NCI-H446 treated with DMSO at 0.1 percent for 48 hours (cell line): ENCODE measurements at regions not wholly inside any gene's neighbourhood (a gene's known extent, or its start where the extent isn't known, plus 50 kb on each side); places are given as distances from the start of the nearest gene placed in this dataset.

Experiments used
- DNase-seq: peaks from one replicate; lab custom pipeline; 2025; lab: John Stamatoyannopoulos, UW

DNA sequence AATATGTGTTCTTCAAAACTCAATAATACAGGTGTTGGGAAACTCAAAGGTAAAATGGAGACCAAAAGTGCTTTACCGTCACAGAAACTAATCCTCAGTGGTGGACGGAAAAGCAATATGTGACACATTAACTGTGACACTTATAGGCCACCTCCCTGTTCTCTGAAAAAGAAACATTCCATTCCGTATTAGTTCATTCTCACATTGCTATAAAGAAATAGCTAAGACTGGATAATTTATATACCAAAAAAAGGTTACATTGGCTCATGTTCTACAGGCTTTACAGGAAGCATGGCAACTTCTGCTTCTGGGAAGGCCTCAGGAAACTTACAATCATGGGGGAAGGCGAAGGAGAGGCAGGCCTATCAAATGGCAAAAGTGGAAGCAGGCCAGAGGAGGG is 435.3 kb upstream of the HTR2A start:
- no peak for DNase-seq

DNA sequence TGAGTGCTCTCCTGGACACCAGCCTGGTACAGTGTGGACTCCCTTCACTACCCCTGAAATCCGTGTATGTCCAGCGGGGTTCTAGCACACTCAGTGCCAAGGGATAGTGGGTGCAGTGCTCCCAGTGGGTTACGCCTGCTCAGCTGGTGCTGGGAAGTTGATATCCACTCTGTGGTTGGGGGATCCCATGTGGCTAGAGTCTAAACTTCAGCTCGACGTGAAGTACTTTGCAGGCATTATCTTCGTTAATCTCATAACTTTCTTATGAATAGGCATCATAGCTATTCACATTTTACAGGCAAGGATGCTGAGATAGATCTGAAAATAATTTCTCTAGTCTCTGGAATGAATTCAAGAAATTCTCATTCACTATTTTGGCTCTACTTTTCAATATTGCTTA is 433.2 kb upstream of the HTR2A start:
- no peak for DNase-seq

DNA sequence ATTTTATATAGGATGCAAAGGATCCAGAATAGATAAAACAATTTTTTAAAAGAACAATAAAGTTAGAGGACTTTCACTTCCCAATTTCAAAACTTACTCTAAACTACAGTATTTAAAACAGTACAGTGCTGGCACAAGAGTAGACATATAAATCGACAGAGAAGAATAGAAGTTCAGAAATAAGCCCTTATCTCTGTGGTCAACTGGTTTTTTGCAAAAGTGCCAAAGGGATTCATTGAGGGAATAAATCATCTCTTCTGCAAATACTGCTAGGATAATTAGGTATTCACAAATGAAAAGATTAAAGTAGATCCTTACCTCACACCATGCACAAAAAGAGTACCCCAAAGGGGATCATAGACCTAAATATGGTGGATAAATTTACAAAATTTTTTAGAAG is 431.0 kb upstream of the HTR2A start:
- DNase-seq: no peak

DNA sequence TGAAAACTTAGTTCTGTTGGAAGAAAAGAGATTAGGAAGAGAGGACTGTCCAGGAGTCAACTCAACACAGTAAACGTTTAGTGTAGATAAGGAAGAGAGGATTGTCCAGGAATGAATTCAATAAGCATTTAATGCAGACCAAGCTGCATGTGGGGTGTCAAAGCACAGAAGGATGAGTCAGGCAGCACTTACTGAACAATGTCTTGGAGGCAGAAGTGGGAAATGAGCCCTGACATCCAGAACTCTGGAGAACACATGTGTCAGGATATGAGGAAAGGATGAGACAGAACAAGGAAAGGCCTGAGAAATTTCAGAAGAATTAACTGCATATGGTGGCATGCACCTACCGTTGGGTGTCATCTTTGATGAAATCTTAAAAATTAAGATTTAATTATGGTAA is 429.2 kb upstream of the HTR2A start:
- no peak for DNase-seq

DNA sequence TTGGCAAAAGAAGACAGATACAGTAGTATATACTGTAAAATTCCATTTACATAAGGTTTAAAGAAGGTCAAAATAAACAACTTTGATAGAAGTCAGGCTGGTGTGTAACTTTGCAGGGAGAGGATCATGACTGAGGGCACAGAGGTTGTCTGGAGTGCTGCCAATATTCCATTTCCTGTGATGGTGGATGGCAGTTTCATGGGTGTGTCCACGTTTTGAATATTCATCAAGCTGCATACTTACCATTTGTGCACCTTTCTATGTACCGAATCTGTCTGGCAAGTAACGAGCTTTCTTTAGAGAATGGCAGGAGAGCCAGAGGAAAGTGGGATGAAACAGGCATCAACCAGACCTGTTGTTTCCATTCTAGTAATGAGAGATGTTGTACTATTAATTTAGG is 420.5 kb upstream of the HTR2A start:
- DNase-seq: no peak

DNA sequence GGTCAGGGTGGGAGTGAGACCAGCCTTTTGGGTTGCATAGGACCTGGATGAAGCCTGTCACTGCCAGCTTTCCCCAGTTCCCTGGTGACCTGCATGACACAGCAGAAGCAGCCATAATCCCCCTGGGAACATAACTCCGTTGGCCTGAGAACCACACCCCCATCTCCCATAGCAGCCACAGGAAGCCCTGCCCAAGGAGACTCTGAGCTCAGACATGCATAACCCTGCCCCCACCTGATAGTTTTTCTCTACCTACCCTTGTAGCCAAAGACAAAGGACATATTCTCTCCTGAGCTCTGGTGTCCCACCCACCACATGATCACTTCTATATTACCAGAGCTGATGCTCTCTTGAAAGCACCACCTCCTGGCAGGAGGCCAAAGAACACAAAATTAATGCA is 413.5 kb upstream of the HTR2A start:
- no peak for DNase-seq

DNA sequence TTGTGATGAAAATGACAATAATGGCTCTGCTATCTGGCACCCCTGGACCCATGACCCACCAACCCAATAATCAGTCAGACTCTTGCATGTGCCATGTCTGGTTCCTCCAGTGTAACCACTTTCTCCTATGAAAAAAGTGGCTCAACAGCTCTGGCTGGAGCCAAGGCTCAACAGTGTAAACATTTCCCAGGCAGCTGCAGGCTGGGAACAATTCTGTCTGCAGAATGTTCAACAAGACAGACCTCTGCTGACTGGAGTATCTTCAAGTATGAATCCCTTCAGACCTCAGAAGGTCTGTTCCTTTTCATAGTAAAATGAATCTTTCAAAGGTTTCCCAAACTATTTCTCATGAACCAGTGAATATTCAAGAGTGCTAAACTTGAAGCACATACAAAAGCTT is 410.1 kb upstream of the HTR2A start:
- DNase-seq: no peak

DNA sequence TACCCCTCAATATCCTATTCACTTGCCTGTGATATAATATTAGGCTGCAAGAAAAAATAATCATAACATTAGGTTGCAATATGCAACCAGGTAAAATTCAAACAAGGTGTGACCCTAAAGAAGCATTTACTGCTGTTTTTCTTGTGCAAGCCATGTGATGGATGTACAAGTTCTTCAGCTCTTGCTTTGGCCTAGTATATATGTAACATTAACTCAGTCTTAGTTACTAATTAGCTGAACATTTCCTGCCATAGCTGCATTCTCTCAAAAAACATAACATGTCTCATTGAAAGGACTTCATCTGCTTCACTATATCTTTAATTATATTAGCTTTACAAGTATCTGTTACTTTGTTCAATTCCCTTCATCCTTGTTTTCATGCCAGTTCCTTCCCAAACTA is 406.8 kb upstream of the HTR2A start:
- no peak for DNase-seq

DNA sequence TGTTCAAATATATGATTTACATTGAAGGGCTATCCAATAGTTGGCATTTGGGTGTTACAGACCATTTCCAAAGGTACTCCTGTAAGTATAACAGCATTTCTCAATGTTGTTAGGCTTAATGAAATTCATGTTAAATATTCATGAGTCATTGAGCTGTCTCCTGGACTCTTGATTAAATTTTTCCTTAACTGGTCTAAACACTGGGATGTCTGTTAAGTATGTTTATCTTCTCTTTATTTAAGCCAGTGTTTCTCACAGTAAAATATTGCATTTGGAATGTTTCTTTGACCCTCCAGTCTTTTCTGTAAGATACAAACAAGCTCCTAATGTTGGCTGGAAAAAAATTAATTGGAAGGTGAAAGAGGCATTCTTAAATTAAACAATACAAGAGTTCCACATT is 402.5 kb upstream of the HTR2A start:
- DNase-seq: no peak

DNA sequence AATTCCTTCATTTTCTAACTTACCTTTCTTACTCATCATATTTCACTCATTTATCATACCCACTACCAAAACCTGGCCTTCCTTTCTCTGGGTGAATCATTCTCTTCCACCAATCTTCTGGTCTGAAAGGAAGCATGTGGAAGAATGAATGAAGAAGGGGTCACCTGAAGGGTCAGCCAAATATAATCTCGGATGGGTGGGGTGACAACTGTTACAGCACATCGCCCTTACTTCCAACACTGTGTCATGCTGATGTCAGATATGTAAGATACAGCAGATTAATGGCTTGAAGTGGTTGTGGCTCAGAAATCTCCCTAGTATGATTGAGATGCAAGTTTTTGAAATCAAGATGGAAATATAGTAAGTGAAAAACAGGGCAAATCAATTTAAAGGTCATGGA is 401.7 kb upstream of the HTR2A start:
- no peak for DNase-seq

DNA sequence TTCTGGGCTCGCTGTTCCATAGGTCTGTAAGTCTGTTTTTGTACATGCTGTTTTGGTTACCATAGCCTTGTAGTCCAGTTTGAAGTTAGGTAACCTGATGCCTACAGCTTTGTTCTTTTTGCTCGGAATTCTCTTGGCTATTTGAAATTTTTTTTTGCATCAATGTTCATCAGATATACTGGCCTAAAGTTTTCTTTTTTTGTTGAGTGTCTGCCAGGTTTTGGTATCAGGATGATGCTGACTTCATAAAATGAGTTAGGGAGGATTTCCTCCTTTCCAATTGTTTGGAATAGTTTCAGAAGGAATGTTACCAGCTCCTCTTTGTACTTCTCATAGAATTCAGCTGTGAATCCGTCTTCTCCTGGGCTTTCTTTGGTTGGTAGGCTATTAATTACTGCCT is 397.8 kb upstream of the HTR2A start:
- no peak for DNase-seq

DNA sequence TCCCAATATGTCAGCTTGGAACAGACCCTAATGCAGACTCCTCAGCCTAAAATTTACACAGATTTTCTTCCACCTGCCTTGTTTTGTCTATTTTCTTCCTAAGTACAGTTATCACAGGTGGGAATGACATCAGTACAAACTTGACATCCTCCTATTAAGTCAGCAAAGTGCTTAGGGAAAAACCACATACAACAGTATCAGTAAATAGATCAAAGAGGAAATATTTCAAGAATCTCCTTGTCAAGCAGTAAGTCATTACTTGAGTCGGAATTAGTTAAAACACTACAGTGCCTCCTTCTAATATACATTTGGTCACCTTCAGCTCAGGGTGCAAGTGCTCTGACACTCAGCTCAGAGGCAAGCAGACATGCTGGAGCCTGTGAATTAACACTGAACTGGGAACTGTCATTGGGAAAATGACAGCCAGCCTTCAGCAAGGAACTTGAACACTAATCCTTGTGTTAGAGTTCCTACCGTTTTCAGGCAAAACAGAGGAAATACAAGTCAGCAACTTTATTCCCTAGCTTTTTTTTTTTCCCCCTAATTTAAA is 394.3 kb upstream of the HTR2A start:
- DNase-seq: no peak

DNA sequence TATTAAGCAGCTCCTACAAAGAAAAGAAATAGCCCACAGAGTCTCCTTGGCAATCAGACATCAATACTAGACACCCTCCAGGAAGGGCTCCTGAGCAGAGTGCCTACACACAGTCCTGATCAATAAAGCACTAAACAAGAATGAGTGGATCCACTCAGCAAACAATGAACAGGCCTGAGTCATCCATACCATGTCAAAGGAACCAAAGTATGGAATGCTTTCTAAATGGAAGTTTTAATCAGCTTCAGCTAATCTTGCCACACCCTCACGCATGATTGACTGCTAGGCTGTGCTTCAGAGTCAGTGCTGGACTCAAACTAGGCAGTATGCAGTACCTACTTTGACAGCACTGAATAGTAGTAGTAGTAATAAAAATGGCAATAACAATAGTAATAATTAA is 392.7 kb upstream of the HTR2A start:
- DNase-seq: no peak

DNA sequence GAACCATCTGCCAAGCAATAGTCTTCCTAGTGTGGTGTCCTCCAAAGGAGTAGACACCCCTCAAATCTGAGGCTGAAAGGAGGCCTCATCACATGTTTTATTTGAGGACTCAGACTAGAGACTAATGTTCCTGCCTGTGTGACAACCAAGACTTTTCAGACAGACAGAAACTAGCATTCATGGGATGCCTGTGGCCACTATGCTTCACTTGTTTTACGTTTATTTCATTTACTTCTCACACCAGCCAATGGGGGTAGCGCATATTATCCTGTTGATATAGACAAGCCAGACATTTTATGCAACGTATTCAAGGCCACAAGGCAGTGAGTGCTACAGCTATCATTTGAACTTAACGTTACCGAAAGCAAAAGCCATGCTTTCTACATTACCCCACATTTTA is 391.7 kb upstream of the HTR2A start:
- DNase-seq: no peak

DNA sequence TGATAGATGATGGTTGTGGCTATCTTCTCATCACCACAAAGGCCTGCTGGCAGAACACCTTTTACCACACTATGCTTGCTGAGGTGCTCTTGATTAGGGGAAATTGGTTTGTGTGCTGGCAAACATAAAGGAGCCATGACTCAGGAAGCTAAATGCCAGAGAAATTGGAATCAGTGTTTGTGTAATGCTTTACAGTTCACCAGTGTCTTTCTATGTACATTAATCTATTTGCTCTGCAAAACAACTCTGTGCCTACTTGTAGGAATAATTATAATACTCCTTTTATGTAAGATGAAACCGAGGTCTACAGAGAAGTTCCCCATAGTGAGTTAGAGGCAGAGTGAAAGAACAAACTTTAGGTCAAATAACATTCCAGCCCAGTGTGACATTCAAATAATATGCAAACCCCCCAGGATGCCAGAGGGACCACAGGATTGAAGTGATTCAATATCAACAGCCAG is 390.5 kb upstream of the HTR2A start:
- DNase-seq: no peak

DNA sequence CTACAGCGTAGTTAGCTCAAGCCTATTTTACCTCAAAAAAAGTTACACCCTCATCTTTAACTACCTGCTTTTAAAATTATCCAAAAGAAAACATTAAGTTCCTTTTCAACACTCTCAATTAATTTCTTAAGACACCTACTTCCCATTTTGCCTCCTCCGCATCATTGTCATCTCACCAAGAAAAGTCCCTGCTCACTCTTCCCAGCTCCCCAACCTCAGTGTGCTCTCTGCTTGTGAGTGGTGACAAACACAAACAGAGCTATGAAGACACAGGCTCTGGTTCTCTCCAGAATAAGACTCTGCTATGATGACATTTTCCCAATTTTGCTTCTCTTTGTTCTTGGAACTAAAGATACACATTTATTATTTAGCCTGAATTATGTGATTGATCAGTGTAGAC is 385.1 kb upstream of the HTR2A start:
- DNase-seq: no peak

DNA sequence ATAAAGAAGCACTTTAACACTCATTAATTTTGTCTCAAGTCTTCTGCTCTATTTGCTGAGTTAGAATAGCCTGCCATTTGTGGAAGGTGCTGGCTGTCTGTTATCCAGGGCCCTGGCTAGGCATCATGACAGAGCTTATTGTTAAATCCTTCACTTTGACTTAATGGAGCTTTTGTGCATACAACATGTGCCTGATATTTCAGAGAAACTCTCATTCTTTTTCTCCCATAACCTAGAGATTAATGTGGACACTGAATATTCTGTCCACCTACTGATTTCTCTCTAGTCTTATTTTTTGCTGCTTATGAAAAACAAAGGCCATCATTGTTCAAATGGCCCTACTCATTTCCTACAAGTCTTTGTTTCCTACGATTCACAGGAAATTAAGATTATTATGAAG is 383.1 kb upstream of the HTR2A start:
- DNase-seq: no peak

DNA sequence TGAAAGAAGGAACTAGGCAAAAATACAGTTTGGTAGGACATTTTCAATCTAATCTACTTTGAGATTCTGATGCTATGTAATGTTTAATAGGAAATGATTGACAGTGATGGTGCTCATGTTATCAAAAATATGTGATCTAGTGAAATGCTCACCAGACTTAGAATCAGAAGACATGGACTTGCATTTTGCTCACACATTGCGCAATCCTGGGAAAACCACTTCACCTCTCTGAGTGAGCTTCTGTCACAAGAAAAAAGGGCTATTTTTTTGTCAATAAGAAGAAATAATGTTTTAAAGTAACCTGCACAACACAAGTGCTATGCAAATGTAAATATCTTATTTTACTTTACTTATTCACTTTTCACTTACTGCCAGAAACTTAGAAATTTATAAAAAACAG is 380.9 kb upstream of the HTR2A start:
- no peak for DNase-seq

DNA sequence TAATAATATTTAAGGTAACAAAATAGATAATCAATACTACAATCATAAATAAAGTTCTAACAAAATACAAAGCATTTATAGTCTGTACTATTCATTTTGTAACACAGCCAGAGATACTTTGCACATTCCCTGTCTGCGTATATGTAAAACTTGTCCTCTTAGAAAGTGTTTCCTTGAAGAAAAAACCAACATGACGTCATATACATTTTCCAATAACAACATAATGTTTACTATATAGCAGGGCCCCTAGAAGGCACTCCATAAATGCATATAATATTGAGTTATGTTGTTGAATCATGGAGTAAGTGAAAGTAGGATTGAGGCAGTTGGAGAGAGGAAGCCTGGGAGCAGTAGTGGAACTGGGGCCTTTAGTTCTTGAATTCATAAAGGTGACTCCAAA is 371.4 kb upstream of the HTR2A start:
- DNase-seq: no peak

DNA sequence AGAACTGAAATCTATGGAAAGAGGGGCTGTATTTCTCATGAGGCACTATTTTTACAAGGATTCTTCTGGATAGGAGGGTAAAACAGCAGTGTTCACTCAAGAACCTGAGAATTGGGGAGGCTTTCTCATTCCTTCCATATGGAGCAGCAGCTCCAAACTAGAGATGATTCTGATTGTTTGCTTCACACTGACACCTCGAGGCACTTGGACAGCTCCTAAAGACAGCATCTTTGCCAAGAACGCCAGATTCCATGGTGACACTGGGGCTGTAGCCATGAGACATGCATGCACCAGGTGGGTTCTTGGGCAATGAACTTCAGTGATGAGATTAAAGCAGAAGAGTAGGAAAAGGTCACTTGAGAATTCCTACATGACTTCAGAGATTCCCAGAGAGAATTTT is 361.5 kb upstream of the HTR2A start:
- DNase-seq: no peak

DNA sequence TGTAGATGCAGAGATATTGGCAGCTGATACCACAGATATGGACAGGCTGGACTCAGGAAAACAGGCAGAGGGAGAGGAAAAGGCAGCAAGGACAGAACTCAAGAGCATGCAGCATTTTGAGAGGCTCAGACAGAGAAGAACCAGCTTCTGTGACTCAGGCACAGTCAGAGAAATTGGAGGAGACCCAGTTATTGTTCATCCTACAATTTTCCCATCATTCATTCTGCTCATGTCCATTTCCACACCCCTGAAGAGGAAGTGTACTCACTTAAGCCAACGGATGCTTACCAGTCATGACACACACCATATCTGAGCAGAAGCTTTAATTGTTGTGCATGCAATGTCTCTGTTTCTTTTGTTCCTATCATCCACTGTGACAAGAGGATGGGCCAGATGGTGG is 359.8 kb upstream of the HTR2A start:
- no peak for DNase-seq

DNA sequence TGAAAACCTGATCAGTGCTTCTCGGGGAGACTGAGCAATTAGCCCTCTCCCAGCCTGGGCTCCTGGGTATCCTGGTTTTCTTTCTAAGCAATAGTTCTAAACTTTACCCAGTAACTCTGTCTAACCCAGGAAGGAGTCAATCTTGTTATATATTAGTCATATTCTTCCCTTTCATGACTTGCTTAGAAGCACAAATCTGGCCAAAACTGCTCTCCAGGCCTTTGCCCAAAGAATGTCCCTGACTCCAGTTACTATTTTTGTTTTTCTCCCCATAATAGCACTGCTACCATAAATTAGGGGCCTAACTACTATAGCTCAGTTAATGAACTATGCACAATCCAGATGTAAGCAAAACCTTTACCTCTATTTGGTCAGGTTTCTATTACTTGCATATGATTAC is 355.8 kb upstream of the HTR2A start:
- DNase-seq: no peak

DNA sequence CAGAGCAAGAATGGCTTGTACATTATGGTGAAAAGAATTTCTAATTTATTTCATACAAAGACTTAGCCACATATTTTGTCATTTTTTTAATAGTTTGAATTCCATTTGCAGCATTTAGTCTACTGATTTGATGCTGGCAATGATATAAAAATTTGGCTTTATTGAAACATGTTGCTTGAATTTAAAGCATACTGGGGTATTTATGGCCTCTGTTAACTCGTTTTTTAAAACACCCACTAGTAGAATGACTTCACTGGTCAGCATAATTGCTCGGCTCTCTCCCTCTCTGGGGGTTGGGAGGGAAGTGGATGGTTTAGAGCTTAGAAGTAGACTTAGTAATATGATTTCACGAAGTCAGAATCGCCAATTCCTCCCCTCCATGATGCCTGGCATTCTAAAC is 354.9 kb upstream of the HTR2A start:
- DNase-seq: no peak

DNA sequence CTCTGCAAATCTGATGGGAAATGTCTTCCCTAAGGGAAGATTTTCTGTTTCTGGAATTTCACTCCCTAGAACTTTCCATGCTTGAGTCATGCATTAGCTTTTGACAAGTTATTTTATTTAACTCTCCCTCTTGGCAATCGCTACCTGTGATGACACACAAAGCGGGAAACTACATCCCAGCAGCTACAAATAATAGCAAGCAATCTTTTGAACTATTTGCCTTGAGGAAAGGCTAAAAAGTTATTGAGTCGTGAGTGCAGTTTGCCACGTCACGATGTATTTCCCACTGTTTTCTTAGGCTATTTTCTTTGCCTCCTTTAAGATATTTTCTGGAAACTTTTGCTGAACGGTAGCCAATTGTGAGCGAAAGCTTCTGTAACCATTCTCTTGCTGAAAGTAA is 353.3 kb upstream of the HTR2A start:
- no peak for DNase-seq

DNA sequence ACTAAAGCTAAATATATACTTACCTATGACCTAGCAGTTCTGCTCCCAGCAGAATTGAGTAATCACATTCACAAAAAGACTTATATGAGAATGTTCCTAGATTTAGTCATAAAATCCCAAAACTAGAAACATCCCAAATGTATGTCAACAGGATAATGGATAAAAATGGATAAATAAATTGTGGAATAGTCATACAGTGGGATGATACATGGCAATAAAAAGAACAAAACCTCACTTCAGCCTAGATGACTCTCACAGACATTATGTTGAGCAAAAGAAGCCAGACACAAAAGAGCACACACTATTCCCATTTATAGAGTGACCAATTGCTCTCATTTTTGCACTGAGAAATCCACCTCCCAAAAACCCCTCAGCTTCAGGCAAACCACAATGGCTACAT is 352.4 kb upstream of the HTR2A start:
- no peak for DNase-seq
